ENCODE measurements at regions not wholly inside any gene's neighbourhood (a gene's known extent, or its start where the extent isn't known, plus 50 kb on each side); places are given as distances from the start of the nearest gene placed in this dataset.

DNA sequence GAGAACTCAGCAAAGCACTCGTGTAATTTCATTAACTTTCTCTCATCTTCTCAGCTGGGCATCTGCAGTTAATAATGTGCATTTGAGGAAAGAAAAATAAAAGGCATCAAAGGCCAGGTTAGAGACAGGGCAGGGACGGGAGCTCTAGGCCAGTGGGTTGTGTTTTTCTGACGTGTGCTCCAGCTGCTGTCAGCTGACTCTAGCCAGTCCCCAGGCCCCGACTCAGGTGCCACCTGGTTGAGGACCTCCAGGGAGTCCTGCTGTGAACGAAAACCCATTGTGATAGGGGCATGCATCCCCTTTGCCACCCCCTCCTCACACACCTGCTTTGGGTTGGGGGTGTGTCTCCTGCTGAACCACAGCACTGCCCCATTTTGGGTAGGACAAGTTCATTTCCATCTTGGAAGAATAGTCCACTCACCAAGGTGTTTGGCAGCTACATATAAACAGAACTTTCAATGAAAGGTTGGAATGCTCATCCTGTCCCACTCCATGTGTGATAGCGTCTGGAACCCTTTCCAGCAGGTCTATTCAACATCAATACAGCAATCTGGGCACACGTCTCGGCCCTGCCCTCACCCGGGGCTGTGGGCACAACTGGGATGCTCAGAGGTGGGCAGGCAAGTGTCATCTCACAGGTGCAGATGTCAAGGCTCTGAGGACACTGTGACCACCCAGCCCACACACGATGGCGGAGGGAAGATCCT is 146.1 kb upstream of the FAM20C start:
- Histone ChIP-seq H3K4me3 (ENCODE audit: low read depth, low read length) (no peak overlapping the region), H3K27me3 (ENCODE audit: control insufficient read depth, insufficient read depth, low read length) (peaks cover 35% of the 10 kb centered on the region), H3K27ac (ENCODE audit: low read depth, low read length) (no peak overlapping the region), H3K9me3 (ENCODE audit: control insufficient read depth, insufficient read depth, low read length) (peaks cover 5% of the 10 kb centered on the region; the same call in 1 of the 2 replicates)
- no peak for DNase-seq (ENCODE audit: low read depth, low spot score)
- TF ChIP-seq, protein P1, sequence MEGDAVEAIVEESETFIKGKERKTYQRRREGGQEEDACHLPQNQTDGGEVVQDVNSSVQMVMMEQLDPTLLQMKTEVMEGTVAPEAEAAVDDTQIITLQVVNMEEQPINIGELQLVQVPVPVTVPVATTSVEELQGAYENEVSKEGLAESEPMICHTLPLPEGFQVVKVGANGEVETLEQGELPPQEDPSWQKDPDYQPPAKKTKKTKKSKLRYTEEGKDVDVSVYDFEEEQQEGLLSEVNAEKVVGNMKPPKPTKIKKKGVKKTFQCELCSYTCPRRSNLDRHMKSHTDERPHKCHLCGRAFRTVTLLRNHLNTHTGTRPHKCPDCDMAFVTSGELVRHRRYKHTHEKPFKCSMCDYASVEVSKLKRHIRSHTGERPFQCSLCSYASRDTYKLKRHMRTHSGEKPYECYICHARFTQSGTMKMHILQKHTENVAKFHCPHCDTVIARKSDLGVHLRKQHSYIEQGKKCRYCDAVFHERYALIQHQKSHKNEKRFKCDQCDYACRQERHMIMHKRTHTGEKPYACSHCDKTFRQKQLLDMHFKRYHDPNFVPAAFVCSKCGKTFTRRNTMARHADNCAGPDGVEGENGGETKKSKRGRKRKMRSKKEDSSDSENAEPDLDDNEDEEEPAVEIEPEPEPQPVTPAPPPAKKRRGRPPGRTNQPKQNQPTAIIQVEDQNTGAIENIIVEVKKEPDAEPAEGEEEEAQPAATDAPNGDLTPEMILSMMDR (IDR thresholded peaks at IDR 0.05; ENCODE audit: low read depth, low read length): no peak
- CTCF ChIA-PET: no interaction called here
- POLR2A ChIA-PET: no interaction called here

DNA sequence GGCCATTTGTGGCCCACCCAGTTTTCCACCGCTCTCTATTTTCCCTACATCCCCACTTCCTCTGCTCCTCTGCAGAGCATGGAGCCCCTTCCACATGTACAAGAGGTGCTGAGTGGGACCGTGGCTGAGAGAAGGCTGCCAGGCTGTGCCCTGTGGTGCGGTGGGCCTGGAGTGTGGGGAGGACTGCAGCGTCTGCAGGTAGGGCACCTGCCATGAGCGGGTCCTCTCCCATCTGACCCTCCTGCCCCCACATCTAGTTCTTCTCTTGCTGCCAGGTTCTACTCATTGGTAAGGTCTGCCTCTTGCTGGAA is 145.6 kb upstream of the FAM20C start:
- POLR2A ChIA-PET: no interaction called here
- CTCF ChIA-PET: no interaction called here
- peaks cover 30% of the 10 kb centered on the region for H3K27me3 ChIP-seq (ENCODE audit: control insufficient read depth, insufficient read depth, low read length)

DNA sequence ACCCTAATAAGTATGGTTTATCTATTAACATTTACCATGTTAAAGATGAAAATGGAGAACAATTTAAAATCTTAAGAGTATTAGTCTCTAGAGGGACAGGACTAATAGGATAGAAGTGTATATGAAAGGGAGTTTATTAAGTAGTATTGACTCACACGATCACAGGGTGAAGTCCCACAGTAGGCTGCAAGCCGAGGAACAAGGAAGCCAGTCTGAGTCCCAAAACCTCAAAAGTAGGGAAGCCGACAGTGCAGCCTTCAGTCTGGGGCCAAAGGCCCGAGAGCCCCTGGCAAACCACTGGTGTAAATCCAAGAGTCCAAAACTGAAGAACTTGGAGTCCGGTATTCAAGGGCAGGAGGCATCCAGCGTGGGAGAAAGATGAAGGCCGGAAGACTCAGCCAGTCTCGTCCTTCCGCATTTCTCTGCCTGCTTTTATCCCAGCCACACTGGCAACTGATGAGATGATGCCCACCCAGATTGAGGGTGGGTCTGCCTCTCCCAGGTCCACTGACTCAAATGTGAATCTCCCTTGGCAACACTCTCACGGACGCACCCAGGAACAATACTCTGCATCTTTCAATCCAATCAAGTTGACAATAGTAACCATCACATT is 140.8 kb upstream of the FAM20C start:
- peaks cover 4% of the 10 kb centered on the region; the same call in 1 of the 2 replicates for H3K9me3 ChIP-seq (ENCODE audit: control insufficient read depth, insufficient read depth, low read length)
- ChIA-PET CTCF (no interaction called here), POLR2A (no interaction called here)

More for the DNA sequence above, 145.6 kb upstream of the FAM20C start:
- TF ChIP-seq, protein P1 (IDR thresholded peaks at IDR 0.05; ENCODE audit: low read depth, low read length): no peak
- no peak for DNase-seq (ENCODE audit: low read depth, low spot score)
- peaks cover 5% of the 10 kb centered on the region; the same call in 1 of the 2 replicates for H3K9me3 ChIP-seq (ENCODE audit: control insufficient read depth, insufficient read depth, low read length)
- H3K4me3 ChIP-seq (ENCODE audit: low read depth, low read length): no peak overlapping the region
- H3K27ac ChIP-seq (ENCODE audit: low read depth, low read length): no peak overlapping the region

DNA sequence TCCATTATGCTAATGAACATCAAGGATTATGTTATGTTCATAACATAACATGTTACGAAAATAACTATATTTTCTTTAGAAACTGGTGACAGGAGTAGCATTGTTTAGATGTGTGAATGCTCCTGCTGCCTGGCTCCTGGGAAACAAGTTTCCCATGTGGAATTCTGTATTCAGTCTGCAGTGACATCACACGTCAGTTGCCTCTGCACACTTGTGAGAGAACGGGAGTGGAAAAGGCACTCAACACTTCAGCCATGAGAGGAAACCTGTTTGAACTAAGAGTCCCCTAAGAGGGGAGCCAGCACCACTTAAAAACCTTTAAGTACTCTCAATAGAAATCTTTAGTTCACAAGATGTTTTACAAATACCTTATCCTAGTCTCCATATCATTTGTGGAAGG is 140.3 kb upstream of the FAM20C start:
- TF ChIP-seq, protein P1 (IDR thresholded peaks at IDR 0.05; ENCODE audit: low read depth, low read length): no peak
- DNase-seq (ENCODE audit: low read depth, low spot score): no peak
- H3K27ac ChIP-seq (ENCODE audit: low read depth, low read length): no peak overlapping the region
- ChIA-PET POLR2A (no interaction called here), CTCF (no interaction called here)
- peaks cover 27% of the 10 kb centered on the region for H3K27me3 ChIP-seq (ENCODE audit: control insufficient read depth, insufficient read depth, low read length)
- H3K9me3 ChIP-seq (ENCODE audit: control insufficient read depth, insufficient read depth, low read length): no peaks in the 10 kb centered on the region; the same call in 1 of the 2 replicates
- H3K4me3 ChIP-seq (ENCODE audit: low read depth, low read length): no peak overlapping the region

More for the DNA sequence above, 140.8 kb upstream of the FAM20C start:
- TF ChIP-seq, protein P1 (IDR thresholded peaks at IDR 0.05; ENCODE audit: low read depth, low read length): no peak
- Histone ChIP-seq H3K27me3 (ENCODE audit: control insufficient read depth, insufficient read depth, low read length) (peaks cover 32% of the 10 kb centered on the region), H3K27ac (ENCODE audit: low read depth, low read length) (no peak overlapping the region), H3K4me3 (ENCODE audit: low read depth, low read length) (no peak overlapping the region)
- no peak for DNase-seq (ENCODE audit: low read depth, low spot score)

DNA sequence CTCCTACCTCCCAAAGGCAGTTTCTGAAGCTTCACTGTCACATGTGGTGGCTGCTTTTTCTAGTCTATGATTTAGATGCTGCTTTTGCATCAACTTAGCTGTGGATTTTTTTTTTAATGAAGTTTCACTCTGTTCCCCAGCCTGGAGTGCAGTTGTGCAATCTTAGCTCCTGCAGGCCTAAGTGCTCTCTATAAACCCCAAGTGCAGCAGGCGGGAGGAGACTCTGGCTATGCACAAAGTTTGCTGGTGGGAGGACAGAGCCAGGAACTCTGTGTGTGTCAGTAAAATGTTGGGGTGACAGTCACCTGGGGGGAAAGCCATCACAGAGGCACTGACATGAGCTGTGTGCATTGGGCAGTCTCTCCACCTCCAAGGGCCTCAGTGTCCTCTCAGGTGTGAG is 138.8 kb upstream of the FAM20C start:
- POLR2A ChIA-PET: no interaction called here

More for the DNA sequence above, 138.8 kb upstream of the FAM20C start:
- Histone ChIP-seq H3K4me3 (ENCODE audit: low read depth, low read length) (no peak overlapping the region), H3K27me3 (ENCODE audit: control insufficient read depth, insufficient read depth, low read length) (peaks cover 30% of the 10 kb centered on the region), H3K9me3 (ENCODE audit: control insufficient read depth, insufficient read depth, low read length) (no peaks in the 10 kb centered on the region; the same call in 1 of the 2 replicates), H3K27ac (ENCODE audit: low read depth, low read length) (no peak overlapping the region)
- no peak for DNase-seq (ENCODE audit: low read depth, low spot score)
- CTCF ChIA-PET: no interaction called here
- TF ChIP-seq, protein P1 (IDR thresholded peaks at IDR 0.05; ENCODE audit: low read depth, low read length): no peak
